ENCODE measurements at regions not wholly inside any gene's neighbourhood (a gene's known extent, or its start where the extent isn't known, plus 50 kb on each side); places are given as distances from the start of the nearest gene placed in this dataset.

DNA sequence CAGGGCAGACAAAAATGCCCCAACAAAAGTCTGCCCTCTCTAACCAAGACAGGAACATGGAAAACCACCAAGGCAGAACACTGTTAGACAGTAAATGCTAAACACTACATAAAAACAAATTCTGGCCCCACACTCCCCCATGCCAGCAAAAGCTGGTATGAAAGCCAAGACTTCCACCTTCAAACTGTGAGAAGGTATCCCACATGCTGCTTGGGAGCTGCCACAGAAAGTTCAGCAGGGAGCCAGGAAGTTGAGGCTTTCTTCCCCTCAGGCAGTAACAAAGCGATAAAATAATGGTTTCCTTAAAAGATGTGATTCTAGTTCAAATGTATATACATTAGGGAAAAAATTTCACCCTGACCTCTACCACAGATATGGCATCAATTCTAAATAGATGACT, 770.4 kb upstream of the NDST4 start:
- H3K36me3 Mint-ChIP-seq (ENCODE audit: insufficient read depth, unreplicated experiment) = no peaks in the 10 kb centered on the region
- no peaks in the 10 kb centered on the region for H3K27me3 ChIP-seq (replicated peaks; ENCODE audit: control insufficient read depth, insufficient read depth, low read length)
- H3K27ac Mint-ChIP-seq (ENCODE audit: unreplicated experiment) = no peak overlapping the region
- TF ChIP-seq, protein P1, sequence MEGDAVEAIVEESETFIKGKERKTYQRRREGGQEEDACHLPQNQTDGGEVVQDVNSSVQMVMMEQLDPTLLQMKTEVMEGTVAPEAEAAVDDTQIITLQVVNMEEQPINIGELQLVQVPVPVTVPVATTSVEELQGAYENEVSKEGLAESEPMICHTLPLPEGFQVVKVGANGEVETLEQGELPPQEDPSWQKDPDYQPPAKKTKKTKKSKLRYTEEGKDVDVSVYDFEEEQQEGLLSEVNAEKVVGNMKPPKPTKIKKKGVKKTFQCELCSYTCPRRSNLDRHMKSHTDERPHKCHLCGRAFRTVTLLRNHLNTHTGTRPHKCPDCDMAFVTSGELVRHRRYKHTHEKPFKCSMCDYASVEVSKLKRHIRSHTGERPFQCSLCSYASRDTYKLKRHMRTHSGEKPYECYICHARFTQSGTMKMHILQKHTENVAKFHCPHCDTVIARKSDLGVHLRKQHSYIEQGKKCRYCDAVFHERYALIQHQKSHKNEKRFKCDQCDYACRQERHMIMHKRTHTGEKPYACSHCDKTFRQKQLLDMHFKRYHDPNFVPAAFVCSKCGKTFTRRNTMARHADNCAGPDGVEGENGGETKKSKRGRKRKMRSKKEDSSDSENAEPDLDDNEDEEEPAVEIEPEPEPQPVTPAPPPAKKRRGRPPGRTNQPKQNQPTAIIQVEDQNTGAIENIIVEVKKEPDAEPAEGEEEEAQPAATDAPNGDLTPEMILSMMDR (IDR thresholded peaks at IDR 0.05; ENCODE audit: insufficient read depth in 1 of 2, low read depth in 1 of 2, low read length in 1 of 2, severe bottlenecking in 1 of 2, unreplicated experiment in 1 of 2) = no peak
- H3K4me1 ChIP-seq = no peaks in the 10 kb centered on the region
- CTCF ChIA-PET = no interaction called here
- POLR2A ChIA-PET = no interaction called here
- intact Hi-C loops (cut with micrococcal nuclease; ENCODE audit: unreplicated experiment) = no loop called here
- no peak overlapping the region for H3K4me3 Mint-ChIP-seq (ENCODE audit: unreplicated experiment)
- no peaks in the 10 kb centered on the region for H3K9me3 Mint-ChIP-seq (ENCODE audit: unreplicated experiment)
- H3K4me1 Mint-ChIP-seq (ENCODE audit: low read depth, unreplicated experiment) = no peaks in the 10 kb centered on the region
- H3K9me3 ChIP-seq = no peaks in the 10 kb centered on the region
- H3K36me3 ChIP-seq (ENCODE audit: control insufficient read depth, insufficient read depth, low read length) = no peaks in the 10 kb centered on the region
- no peak for DNase-seq
- H3K4me3 ChIP-seq (ENCODE audit: low read depth, low read length) = no peak overlapping the region
- H3K27me3 Mint-ChIP-seq (ENCODE audit: insufficient read depth, unreplicated experiment) = no peaks in the 10 kb centered on the region
- no TSS peak for BruUV-seq (replicated peaks)

DNA sequence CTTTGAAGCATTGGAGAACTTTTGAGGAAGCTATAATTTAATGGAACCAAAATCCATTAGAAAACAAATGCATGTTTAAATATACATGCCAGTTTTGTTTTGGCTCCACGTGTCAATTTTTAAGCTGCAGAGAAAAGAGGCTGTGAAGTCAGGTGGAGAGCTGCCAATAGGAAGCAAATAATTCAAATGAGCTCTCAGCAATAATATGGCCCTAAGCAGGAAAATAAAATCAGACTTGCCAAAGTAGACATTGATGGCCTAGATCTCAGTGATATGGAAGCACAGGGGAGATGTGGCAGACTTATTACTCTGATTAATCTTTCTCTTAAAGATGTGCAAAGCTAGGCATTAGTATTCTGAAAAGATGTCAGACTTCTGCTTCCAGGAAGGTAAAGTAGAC, 769.8 kb upstream of the NDST4 start:
- ChIA-PET POLR2A (no interaction called here), CTCF (no interaction called here)
- H3K4me3 ChIP-seq (ENCODE audit: low read depth, low read length) = no peak overlapping the region
- no peaks in the 10 kb centered on the region for H3K27me3 Mint-ChIP-seq (ENCODE audit: insufficient read depth, unreplicated experiment)
- H3K36me3 Mint-ChIP-seq (ENCODE audit: insufficient read depth, unreplicated experiment) = no peaks in the 10 kb centered on the region
- TF ChIP-seq, protein P1 (IDR thresholded peaks at IDR 0.05; ENCODE audit: insufficient read depth in 1 of 2, low read depth in 1 of 2, low read length in 1 of 2, severe bottlenecking in 1 of 2, unreplicated experiment in 1 of 2) = no peak
- H3K27ac Mint-ChIP-seq (ENCODE audit: unreplicated experiment) = no peak overlapping the region
- no TSS peak for BruUV-seq (replicated peaks)
- no peaks in the 10 kb centered on the region for H3K9me3 ChIP-seq
- H3K4me1 ChIP-seq = no peaks in the 10 kb centered on the region
- no peak overlapping the region for H3K4me3 Mint-ChIP-seq (ENCODE audit: unreplicated experiment)
- intact Hi-C loops (cut with micrococcal nuclease; ENCODE audit: unreplicated experiment) = no loop called here
- DNase-seq = no peak
- no peaks in the 10 kb centered on the region for H3K36me3 ChIP-seq (ENCODE audit: control insufficient read depth, insufficient read depth, low read length)
- H3K27me3 ChIP-seq (replicated peaks; ENCODE audit: control insufficient read depth, insufficient read depth, low read length) = no peaks in the 10 kb centered on the region
- no peaks in the 10 kb centered on the region for H3K4me1 Mint-ChIP-seq (ENCODE audit: low read depth, unreplicated experiment)
- H3K9me3 Mint-ChIP-seq (ENCODE audit: unreplicated experiment) = no peaks in the 10 kb centered on the region

DNA sequence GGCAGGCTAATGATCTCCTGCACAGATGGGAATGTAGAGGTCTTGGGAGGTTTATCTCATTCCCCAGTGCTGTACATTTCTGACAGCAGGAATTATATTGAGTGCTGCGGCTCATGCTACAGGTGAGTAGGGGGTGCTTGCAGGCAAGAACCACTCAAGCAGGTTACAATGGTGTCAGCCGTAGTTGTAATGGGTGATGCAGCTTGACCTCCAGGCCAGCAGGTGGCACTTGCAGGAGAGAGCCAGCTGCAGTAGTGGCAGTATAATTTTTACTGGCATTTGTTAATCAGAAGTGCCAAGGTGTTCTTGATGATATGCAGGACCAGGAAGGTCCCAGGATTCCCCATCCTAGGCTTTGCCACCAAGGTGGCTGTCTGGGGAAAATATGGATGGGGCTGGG, 759.6 kb upstream of the NDST4 start:
- intact Hi-C loops (cut with micrococcal nuclease; ENCODE audit: unreplicated experiment) = loop anchor here (1.0 kb wide), 1 partner anchor 277 kb away; no protein-coding TSS in a partner anchor
- Histone ChIP-seq H3K27me3 (replicated peaks; ENCODE audit: control insufficient read depth, insufficient read depth, low read length) (no peaks in the 10 kb centered on the region), H3K4me1 (no peaks in the 10 kb centered on the region), H3K36me3 (ENCODE audit: control insufficient read depth, insufficient read depth, low read length) (no peaks in the 10 kb centered on the region), H3K4me3 (ENCODE audit: low read depth, low read length) (no peak overlapping the region), H3K9me3 (no peaks in the 10 kb centered on the region)
- TF ChIP-seq, protein P1 (IDR thresholded peaks at IDR 0.05; ENCODE audit: insufficient read depth in 1 of 2, low read depth in 1 of 2, low read length in 1 of 2, severe bottlenecking in 1 of 2, unreplicated experiment in 1 of 2) = peak; percentile 14 to 34
- Mint-ChIP-seq H3K27ac (ENCODE audit: unreplicated experiment) (no peak overlapping the region), H3K4me1 (ENCODE audit: low read depth, unreplicated experiment) (no peaks in the 10 kb centered on the region), H3K27me3 (ENCODE audit: insufficient read depth, unreplicated experiment) (peaks cover 3% of the 10 kb centered on the region), H3K4me3 (ENCODE audit: unreplicated experiment) (no peak overlapping the region), H3K9me3 (ENCODE audit: unreplicated experiment) (no peaks in the 10 kb centered on the region), H3K36me3 (ENCODE audit: insufficient read depth, unreplicated experiment) (no peaks in the 10 kb centered on the region)
- ChIA-PET POLR2A (no interaction called here), CTCF (interaction anchor here (0.6 kb wide), 1 partner anchor 204 kb away, joined by 3 read pairs; no protein-coding TSS in a partner anchor)
- peak in 1 of 2 experiments; percentile 8 for DNase-seq
- BruUV-seq (replicated peaks) = no TSS peak
